ENCODE measurements at regions not wholly inside any gene's neighbourhood (a gene's known extent, or its start where the extent isn't known, plus 50 kb on each side); places are given as distances from the start of the nearest gene placed in this dataset.

DNA sequence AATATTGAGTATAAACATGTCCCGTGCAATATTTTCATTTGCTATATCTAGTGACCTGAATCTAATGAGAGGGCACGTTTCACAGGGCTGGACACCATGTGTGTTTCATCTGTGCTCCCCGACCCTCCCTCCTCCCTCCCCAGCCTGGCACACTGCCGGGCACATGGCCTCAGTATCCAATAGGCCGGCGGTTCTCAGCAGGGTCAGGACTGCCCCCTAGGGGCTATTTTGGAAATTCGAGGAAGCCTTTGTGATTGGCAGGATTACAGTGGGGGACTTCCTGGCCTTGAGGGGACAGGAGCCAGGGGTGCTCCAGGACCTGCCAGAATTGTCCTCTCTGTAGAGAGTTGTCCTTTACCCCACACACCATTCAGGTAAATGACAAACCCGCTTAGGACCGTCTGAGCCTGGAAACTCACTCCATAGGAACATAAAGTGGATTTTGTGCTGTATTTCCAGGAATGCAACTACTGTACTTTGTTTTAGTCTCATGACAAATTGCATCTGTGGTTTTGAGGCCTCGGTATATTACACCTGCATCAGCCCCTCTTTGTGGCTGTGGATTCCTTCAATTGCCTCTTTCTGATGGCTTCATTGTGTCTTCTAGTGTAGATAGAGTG is 109.5 kb upstream of the SIM2 start:
- POLR2A ChIA-PET: no interaction called here
- Mint-ChIP-seq H3K27me3 (ENCODE audit: insufficient read depth, unreplicated experiment) (peaks cover 12% of the 10 kb centered on the region), H3K27ac (ENCODE audit: low read depth, unreplicated experiment) (no peak overlapping the region), H3K4me3 (ENCODE audit: unreplicated experiment) (no peak overlapping the region), H3K4me1 (ENCODE audit: insufficient read depth, unreplicated experiment) (peaks cover 6% of the 10 kb centered on the region), H3K36me3 (ENCODE audit: insufficient read depth, unreplicated experiment) (no peaks in the 10 kb centered on the region), H3K9me3 (ENCODE audit: unreplicated experiment) (peaks cover 14% of the 10 kb centered on the region)
- DNase-seq (ENCODE audit: unreplicated experiment): peak; percentile 61
- TF ChIP-seq, protein P1, sequence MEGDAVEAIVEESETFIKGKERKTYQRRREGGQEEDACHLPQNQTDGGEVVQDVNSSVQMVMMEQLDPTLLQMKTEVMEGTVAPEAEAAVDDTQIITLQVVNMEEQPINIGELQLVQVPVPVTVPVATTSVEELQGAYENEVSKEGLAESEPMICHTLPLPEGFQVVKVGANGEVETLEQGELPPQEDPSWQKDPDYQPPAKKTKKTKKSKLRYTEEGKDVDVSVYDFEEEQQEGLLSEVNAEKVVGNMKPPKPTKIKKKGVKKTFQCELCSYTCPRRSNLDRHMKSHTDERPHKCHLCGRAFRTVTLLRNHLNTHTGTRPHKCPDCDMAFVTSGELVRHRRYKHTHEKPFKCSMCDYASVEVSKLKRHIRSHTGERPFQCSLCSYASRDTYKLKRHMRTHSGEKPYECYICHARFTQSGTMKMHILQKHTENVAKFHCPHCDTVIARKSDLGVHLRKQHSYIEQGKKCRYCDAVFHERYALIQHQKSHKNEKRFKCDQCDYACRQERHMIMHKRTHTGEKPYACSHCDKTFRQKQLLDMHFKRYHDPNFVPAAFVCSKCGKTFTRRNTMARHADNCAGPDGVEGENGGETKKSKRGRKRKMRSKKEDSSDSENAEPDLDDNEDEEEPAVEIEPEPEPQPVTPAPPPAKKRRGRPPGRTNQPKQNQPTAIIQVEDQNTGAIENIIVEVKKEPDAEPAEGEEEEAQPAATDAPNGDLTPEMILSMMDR (IDR thresholded peaks at IDR 0.05; ENCODE audit: unreplicated experiment): peak; percentile 66
- BruUV-seq (replicated peaks): no TSS peak
- intact Hi-C loops (cut with micrococcal nuclease): loop anchor here (1.0 to 2.0 kb wide), 2 partner anchors 85 to 167 kb away; no protein-coding TSS in a partner anchor
- CTCF ChIA-PET: interaction anchor here (0.8 to 0.9 kb wide), 2 partner anchors 10 to 22 kb away, joined by 3 to 4 read pairs; no protein-coding TSS in a partner anchor

DNA sequence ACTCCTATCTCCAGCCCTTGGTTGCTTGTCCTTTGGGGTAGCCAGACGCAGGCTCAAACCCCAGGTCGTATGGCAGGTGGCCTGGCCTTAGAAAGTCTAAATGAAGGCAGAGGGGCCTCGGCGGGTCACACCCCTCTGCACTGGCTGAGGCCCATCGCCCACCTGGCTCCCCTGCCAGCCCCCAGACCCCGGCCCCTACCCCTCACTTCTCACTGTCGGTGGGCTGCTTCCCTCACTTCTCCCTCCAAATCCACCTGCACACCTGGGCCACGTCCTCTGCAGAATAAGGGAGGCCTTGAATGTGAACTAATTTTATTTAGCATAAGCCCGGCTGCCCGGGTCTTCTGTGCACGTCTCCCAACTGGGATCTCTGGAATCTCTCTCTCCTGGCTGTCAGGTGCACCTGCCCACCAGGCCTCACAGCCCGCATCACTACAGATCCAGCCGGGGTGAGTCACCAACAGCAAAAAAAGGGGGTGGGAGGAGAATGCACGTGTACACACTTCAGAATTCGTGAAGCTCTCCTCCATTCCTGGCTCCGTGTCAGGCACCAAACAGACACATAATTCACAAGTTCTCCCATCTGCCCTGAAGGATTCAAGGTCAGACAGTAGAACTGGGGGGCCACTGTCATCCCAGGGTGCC is 107.5 kb upstream of the SIM2 start:
- H3K27me3 Mint-ChIP-seq (ENCODE audit: insufficient read depth, unreplicated experiment): peaks cover 24% of the 10 kb centered on the region
- ChIA-PET POLR2A (interaction anchor here (0.6 kb wide), 1 partner anchor 1931 kb away, joined by 4 read pairs; no protein-coding TSS in a partner anchor), CTCF (interaction anchor here (0.6 to 1.6 kb wide), 2 partner anchors 39 to 326 kb away, joined by 4 read pairs; no protein-coding TSS in a partner anchor)
- peak; percentile 20 for DNase-seq (ENCODE audit: unreplicated experiment)
- no peak overlapping the region for H3K27ac Mint-ChIP-seq (ENCODE audit: low read depth, unreplicated experiment)
- no peak overlapping the region for H3K4me3 Mint-ChIP-seq (ENCODE audit: unreplicated experiment)
- intact Hi-C loops (cut with micrococcal nuclease): no loop called here
- peaks cover 6% of the 10 kb centered on the region for H3K4me1 Mint-ChIP-seq (ENCODE audit: insufficient read depth, unreplicated experiment)
- TF ChIP-seq, protein P1 (IDR thresholded peaks at IDR 0.05; ENCODE audit: unreplicated experiment): no peak
- no peaks in the 10 kb centered on the region for H3K9me3 Mint-ChIP-seq (ENCODE audit: unreplicated experiment)
- no TSS peak for BruUV-seq (replicated peaks)
- H3K36me3 Mint-ChIP-seq (ENCODE audit: insufficient read depth, unreplicated experiment): no peaks in the 10 kb centered on the region

DNA sequence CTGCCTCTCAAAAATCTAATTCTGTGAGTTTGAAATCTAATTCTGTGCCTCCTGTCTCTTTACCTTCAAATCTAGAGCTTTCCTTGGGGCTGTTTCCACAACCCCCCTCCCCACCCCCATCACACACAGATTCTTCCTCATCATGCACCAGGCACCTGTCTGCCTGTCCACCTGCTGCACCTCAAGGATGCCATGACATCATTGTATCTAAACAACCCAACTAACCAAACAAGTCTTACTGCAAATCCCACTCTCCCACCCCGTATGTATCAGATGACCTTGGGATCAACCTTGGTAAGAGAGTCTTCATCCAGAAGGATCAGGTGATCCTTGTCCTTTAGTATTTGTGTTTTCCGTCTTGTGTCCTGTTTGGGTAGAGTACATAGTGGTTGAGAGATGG is 102.7 kb upstream of the SIM2 start:
- ChIA-PET CTCF (interaction anchor here (1.3 kb wide), 1 partner anchor 35 kb away, joined by 4 read pairs; no protein-coding TSS in a partner anchor), POLR2A (no interaction called here)
- no peak overlapping the region for H3K4me3 Mint-ChIP-seq (ENCODE audit: unreplicated experiment)
- no TSS peak for BruUV-seq (replicated peaks)
- no peaks in the 10 kb centered on the region for H3K4me1 Mint-ChIP-seq (ENCODE audit: insufficient read depth, unreplicated experiment)
- H3K27me3 Mint-ChIP-seq (ENCODE audit: insufficient read depth, unreplicated experiment): peaks cover 54% of the 10 kb centered on the region
- no peak for DNase-seq (ENCODE audit: unreplicated experiment)
- intact Hi-C loops (cut with micrococcal nuclease): no loop called here
- no peaks in the 10 kb centered on the region for H3K9me3 Mint-ChIP-seq (ENCODE audit: unreplicated experiment)
- TF ChIP-seq, protein P1 (IDR thresholded peaks at IDR 0.05; ENCODE audit: unreplicated experiment): no peak
- no peak overlapping the region for H3K27ac Mint-ChIP-seq (ENCODE audit: low read depth, unreplicated experiment)
- no peaks in the 10 kb centered on the region for H3K36me3 Mint-ChIP-seq (ENCODE audit: insufficient read depth, unreplicated experiment)

DNA sequence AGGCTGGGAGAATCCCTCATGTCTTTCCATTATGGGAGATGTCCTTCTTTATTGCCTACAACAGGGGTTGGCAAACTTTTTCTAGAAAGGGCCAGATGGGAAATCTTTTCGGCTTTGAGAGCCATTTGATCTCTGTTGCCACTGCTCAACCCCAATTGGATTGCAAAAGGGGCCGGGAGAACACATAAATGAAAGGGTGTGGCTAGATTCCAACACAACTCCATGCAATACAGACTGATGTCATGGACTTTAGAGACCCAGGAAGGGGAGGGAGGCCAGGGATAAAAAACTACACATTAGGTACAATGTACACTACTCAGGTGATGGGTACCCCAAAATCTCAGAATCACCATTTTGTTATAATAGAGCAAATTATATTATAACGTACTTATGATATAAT is 97.6 kb upstream of the SIM2 start:
- no peak for DNase-seq (ENCODE audit: unreplicated experiment)
- Mint-ChIP-seq H3K36me3 (ENCODE audit: insufficient read depth, unreplicated experiment) (no peaks in the 10 kb centered on the region), H3K27me3 (ENCODE audit: insufficient read depth, unreplicated experiment) (peaks cover 40% of the 10 kb centered on the region), H3K4me3 (ENCODE audit: unreplicated experiment) (no peak overlapping the region), H3K27ac (ENCODE audit: low read depth, unreplicated experiment) (no peak overlapping the region), H3K4me1 (ENCODE audit: insufficient read depth, unreplicated experiment) (no peaks in the 10 kb centered on the region), H3K9me3 (ENCODE audit: unreplicated experiment) (no peaks in the 10 kb centered on the region)
- TF ChIP-seq, protein P1 (IDR thresholded peaks at IDR 0.05; ENCODE audit: unreplicated experiment): no peak
- ChIA-PET CTCF (no interaction called here), POLR2A (no interaction called here)
- no TSS peak for BruUV-seq (replicated peaks)
- intact Hi-C loops (cut with micrococcal nuclease): no loop called here

Measured in MCF 10A (cell line).